ENCODE measurements at regions not wholly inside any gene's neighbourhood (a gene's known extent, or its start where the extent isn't known, plus 50 kb on each side); places are given as distances from the start of the nearest gene placed in this dataset.

GRCh38 chr1:188058801-188059200, 1230.1 kb downstream of the PLA2G4A start:
- H3K4me1 Mint-ChIP-seq, result no peaks in the 10 kb centered on the region
- no peak overlapping the region for H3K27ac Mint-ChIP-seq
- peaks cover 4 to 16% (median 7%) of the 10 kb centered on the region in 8 donors for H3K9me3 Mint-ChIP-seq
- H3K4me3 Mint-ChIP-seq, result no peak overlapping the region
- Histone ChIP-seq H3K9me3 (ENCODE audit: control insufficient read depth in 1 of 2, low read length in 2 of 2) (no peaks in the 10 kb centered on the region), H3K36me3 (ENCODE audit: insufficient read depth, low read length) (no peaks in the 10 kb centered on the region), H3K27me3 (ENCODE audit: insufficient read depth, low read length) (no peaks in the 10 kb centered on the region), H3K4me3 (ENCODE audit: low read length in 2 of 2) (no peak overlapping the region), H3K4me1 (ENCODE audit: insufficient read depth, low read length) (no peaks in the 10 kb centered on the region), H3K27ac (ENCODE audit: low read depth, low read length) (no peak overlapping the region)
- intact Hi-C loops (cut with micrococcal nuclease), result no loop called here
- H3K27me3 Mint-ChIP-seq, result no peaks in the 10 kb centered on the region
- CTCF ChIA-PET (ENCODE audit: partially characterized antibody), result no interaction called here
- POLR2A ChIA-PET (ENCODE audit: partially characterized antibody), result no interaction called here
- DNase-seq, result no peak
- H3K36me3 Mint-ChIP-seq, result no peaks in the 10 kb centered on the region

- no peaks in the 10 kb centered on the region for H3K36me3 ChIP-seq (ENCODE audit: insufficient read depth, low read length)
- no peaks in the 10 kb centered on the region for H3K4me1 ChIP-seq (ENCODE audit: insufficient read depth, low read length)
- Mint-ChIP-seq H3K4me1 (no peaks in the 10 kb centered on the region), H3K27ac (no peak overlapping the region), H3K27me3 (no peaks in the 10 kb centered on the region), H3K4me3 (no peak overlapping the region), H3K9me3 (peaks cover 9 to 25% (median 16%) of the 10 kb centered on the region in 8 donors), H3K36me3 (no peaks in the 10 kb centered on the region)
- DNase-seq, result no peak
- no peak overlapping the region for H3K27ac ChIP-seq (ENCODE audit: low read depth, low read length)
- no peaks in the 10 kb centered on the region for H3K27me3 ChIP-seq (ENCODE audit: insufficient read depth, low read length)
- intact Hi-C loops (cut with micrococcal nuclease), result no loop called here
- H3K4me3 ChIP-seq (ENCODE audit: low read length in 2 of 2), result no peak overlapping the region
- CTCF ChIA-PET (ENCODE audit: partially characterized antibody), result no interaction called here
- H3K9me3 ChIP-seq (ENCODE audit: control insufficient read depth in 1 of 2, low read length in 2 of 2), result no peaks in the 10 kb centered on the region
- POLR2A ChIA-PET (ENCODE audit: partially characterized antibody), result no interaction called here
Measured at GRCh38 chr1:188061881-188062280, 1233.1 kb downstream of the PLA2G4A start.

GRCh38 chr1:188062456-188062855, 1233.7 kb downstream of the PLA2G4A start:
- H3K36me3 ChIP-seq (ENCODE audit: insufficient read depth, low read length), result no peaks in the 10 kb centered on the region
- H3K27ac ChIP-seq (ENCODE audit: low read depth, low read length), result no peak overlapping the region
- H3K27me3 ChIP-seq (ENCODE audit: insufficient read depth, low read length), result no peaks in the 10 kb centered on the region
- ChIA-PET CTCF (ENCODE audit: partially characterized antibody) (no interaction called here), POLR2A (ENCODE audit: partially characterized antibody) (no interaction called here)
- H3K4me3 Mint-ChIP-seq, result no peak overlapping the region
- no peaks in the 10 kb centered on the region for H3K36me3 Mint-ChIP-seq
- DNase-seq, result no peak
- no peaks in the 10 kb centered on the region for H3K4me1 ChIP-seq (ENCODE audit: insufficient read depth, low read length)
- no peak overlapping the region for H3K4me3 ChIP-seq (ENCODE audit: low read length in 2 of 2)
- H3K9me3 ChIP-seq (ENCODE audit: control insufficient read depth in 1 of 2, low read length in 2 of 2), result no peaks in the 10 kb centered on the region
- peaks cover 9 to 31% (median 16%) of the 10 kb centered on the region in 8 donors for H3K9me3 Mint-ChIP-seq
- intact Hi-C loops (cut with micrococcal nuclease), result no loop called here
- no peak overlapping the region for H3K27ac Mint-ChIP-seq
- H3K27me3 Mint-ChIP-seq, result no peaks in the 10 kb centered on the region
- H3K4me1 Mint-ChIP-seq, result no peaks in the 10 kb centered on the region

- DNase-seq, result no peak
- no peak overlapping the region for H3K4me3 Mint-ChIP-seq
- H3K9me3 Mint-ChIP-seq, result peaks cover 11 to 49% (median 22%) of the 10 kb centered on the region in 8 donors
- POLR2A ChIA-PET (ENCODE audit: partially characterized antibody), result no interaction called here
- Histone ChIP-seq H3K36me3 (ENCODE audit: insufficient read depth, low read length) (no peaks in the 10 kb centered on the region), H3K4me1 (ENCODE audit: insufficient read depth, low read length) (no peaks in the 10 kb centered on the region), H3K4me3 (ENCODE audit: low read length in 2 of 2) (no peak overlapping the region), H3K9me3 (ENCODE audit: control insufficient read depth in 1 of 2, low read length in 2 of 2) (peaks cover 0 to 3% of the 10 kb centered on the region in 2 donors), H3K27ac (ENCODE audit: low read depth, low read length) (no peak overlapping the region), H3K27me3 (ENCODE audit: insufficient read depth, low read length) (no peaks in the 10 kb centered on the region)
- no peaks in the 10 kb centered on the region for H3K36me3 Mint-ChIP-seq
- intact Hi-C loops (cut with micrococcal nuclease), result no loop called here
- H3K27ac Mint-ChIP-seq, result no peak overlapping the region
- no peaks in the 10 kb centered on the region for H3K4me1 Mint-ChIP-seq
- H3K27me3 Mint-ChIP-seq, result no peaks in the 10 kb centered on the region
- CTCF ChIA-PET (ENCODE audit: partially characterized antibody), result interaction anchor here (0.7 kb wide), 1 partner anchor 12 kb away, joined by 3 read pairs; no protein-coding TSS in a partner anchor
Measured at GRCh38 chr1:188065917-188066316, 1237.2 kb downstream of the PLA2G4A start.

- no peaks in the 10 kb centered on the region for H3K36me3 Mint-ChIP-seq
- Histone ChIP-seq H3K4me3 (ENCODE audit: low read length in 2 of 2) (no peak overlapping the region), H3K9me3 (ENCODE audit: control insufficient read depth in 1 of 2, low read length in 2 of 2) (peaks cover 0 to 3% of the 10 kb centered on the region in 2 donors), H3K27me3 (ENCODE audit: insufficient read depth, low read length) (no peaks in the 10 kb centered on the region), H3K4me1 (ENCODE audit: insufficient read depth, low read length) (no peaks in the 10 kb centered on the region), H3K27ac (ENCODE audit: low read depth, low read length) (no peak overlapping the region), H3K36me3 (ENCODE audit: insufficient read depth, low read length) (no peaks in the 10 kb centered on the region)
- intact Hi-C loops (cut with micrococcal nuclease), result no loop called here
- H3K4me1 Mint-ChIP-seq, result no peaks in the 10 kb centered on the region
- H3K27ac Mint-ChIP-seq, result no peak overlapping the region
- H3K9me3 Mint-ChIP-seq, result peaks cover 4 to 50% (median 22%) of the 10 kb centered on the region in 8 donors
- H3K27me3 Mint-ChIP-seq, result no peaks in the 10 kb centered on the region
- no peak overlapping the region for H3K4me3 Mint-ChIP-seq
- CTCF ChIA-PET (ENCODE audit: partially characterized antibody), result no interaction called here
- POLR2A ChIA-PET (ENCODE audit: partially characterized antibody), result no interaction called here
- no peak for DNase-seq
Measured at GRCh38 chr1:188070848-188071247, 1242.1 kb downstream of the PLA2G4A start.

GRCh38 chr1:188089015-188089414, 1260.3 kb downstream of the PLA2G4A start:
- H3K36me3 Mint-ChIP-seq, result no peaks in the 10 kb centered on the region

GRCh38 chr1:188089461-188089860, 1260.7 kb downstream of the PLA2G4A start:
- ChIA-PET POLR2A (ENCODE audit: partially characterized antibody) (no interaction called here), CTCF (ENCODE audit: partially characterized antibody) (no interaction called here)
- Mint-ChIP-seq H3K9me3 (peaks cover 0 to 18% (median 12%) of the 10 kb centered on the region in 8 donors), H3K4me1 (no peaks in the 10 kb centered on the region), H3K36me3 (no peaks in the 10 kb centered on the region), H3K27ac (no peak overlapping the region), H3K27me3 (no peaks in the 10 kb centered on the region), H3K4me3 (no peak overlapping the region)
- no peaks in the 10 kb centered on the region for H3K27me3 ChIP-seq (ENCODE audit: insufficient read depth, low read length)
- no peaks in the 10 kb centered on the region for H3K36me3 ChIP-seq (ENCODE audit: insufficient read depth, low read length)
- no peaks in the 10 kb centered on the region for H3K4me1 ChIP-seq (ENCODE audit: insufficient read depth, low read length)
- DNase-seq, result no peak
- intact Hi-C loops (cut with micrococcal nuclease), result no loop called here
- no peak overlapping the region for H3K4me3 ChIP-seq (ENCODE audit: low read length in 2 of 2)
- H3K27ac ChIP-seq (ENCODE audit: low read depth, low read length), result no peak overlapping the region
- H3K9me3 ChIP-seq (ENCODE audit: control insufficient read depth in 1 of 2, low read length in 2 of 2), result no peaks in the 10 kb centered on the region

More at GRCh38 chr1:188089015-188089414, 1260.3 kb downstream of the PLA2G4A start:
- Histone ChIP-seq H3K4me1 (ENCODE audit: insufficient read depth, low read length) (no peaks in the 10 kb centered on the region), H3K36me3 (ENCODE audit: insufficient read depth, low read length) (no peaks in the 10 kb centered on the region), H3K27me3 (ENCODE audit: insufficient read depth, low read length) (no peaks in the 10 kb centered on the region), H3K4me3 (ENCODE audit: low read length in 2 of 2) (no peak overlapping the region), H3K9me3 (ENCODE audit: control insufficient read depth in 1 of 2, low read length in 2 of 2) (no peaks in the 10 kb centered on the region), H3K27ac (ENCODE audit: low read depth, low read length) (no peak overlapping the region)
- intact Hi-C loops (cut with micrococcal nuclease), result no loop called here
- no peak for DNase-seq
- Mint-ChIP-seq H3K4me3 (no peak overlapping the region), H3K9me3 (peaks cover 0 to 18% (median 12%) of the 10 kb centered on the region in 8 donors), H3K27me3 (no peaks in the 10 kb centered on the region), H3K4me1 (no peaks in the 10 kb centered on the region), H3K27ac (no peak overlapping the region)
- ChIA-PET CTCF (ENCODE audit: partially characterized antibody) (no interaction called here), POLR2A (ENCODE audit: partially characterized antibody) (no interaction called here)

- intact Hi-C loops (cut with micrococcal nuclease), result no loop called here
- Mint-ChIP-seq H3K36me3 (no peaks in the 10 kb centered on the region), H3K27me3 (no peaks in the 10 kb centered on the region), H3K4me1 (no peaks in the 10 kb centered on the region), H3K4me3 (no peak overlapping the region), H3K9me3 (peaks cover 0 to 18% (median 3%) of the 10 kb centered on the region in 8 donors), H3K27ac (no peak overlapping the region)
- Histone ChIP-seq H3K4me3 (ENCODE audit: low read length in 2 of 2) (no peak overlapping the region), H3K27ac (ENCODE audit: low read depth, low read length) (no peak overlapping the region), H3K36me3 (ENCODE audit: insufficient read depth, low read length) (no peaks in the 10 kb centered on the region), H3K4me1 (ENCODE audit: insufficient read depth, low read length) (no peaks in the 10 kb centered on the region), H3K27me3 (ENCODE audit: insufficient read depth, low read length) (no peaks in the 10 kb centered on the region), H3K9me3 (ENCODE audit: control insufficient read depth in 1 of 2, low read length in 2 of 2) (no peaks in the 10 kb centered on the region)
- CTCF ChIA-PET (ENCODE audit: partially characterized antibody), result no interaction called here
- DNase-seq, result no peak
- POLR2A ChIA-PET (ENCODE audit: partially characterized antibody), result no interaction called here
Measured at GRCh38 chr1:188096521-188096920, 1267.8 kb downstream of the PLA2G4A start.
